ENCODE measurements at regions not wholly inside any gene's neighbourhood (a gene's known extent, or its start where the extent isn't known, plus 50 kb on each side); places are given as distances from the start of the nearest gene placed in this dataset.

DNA sequence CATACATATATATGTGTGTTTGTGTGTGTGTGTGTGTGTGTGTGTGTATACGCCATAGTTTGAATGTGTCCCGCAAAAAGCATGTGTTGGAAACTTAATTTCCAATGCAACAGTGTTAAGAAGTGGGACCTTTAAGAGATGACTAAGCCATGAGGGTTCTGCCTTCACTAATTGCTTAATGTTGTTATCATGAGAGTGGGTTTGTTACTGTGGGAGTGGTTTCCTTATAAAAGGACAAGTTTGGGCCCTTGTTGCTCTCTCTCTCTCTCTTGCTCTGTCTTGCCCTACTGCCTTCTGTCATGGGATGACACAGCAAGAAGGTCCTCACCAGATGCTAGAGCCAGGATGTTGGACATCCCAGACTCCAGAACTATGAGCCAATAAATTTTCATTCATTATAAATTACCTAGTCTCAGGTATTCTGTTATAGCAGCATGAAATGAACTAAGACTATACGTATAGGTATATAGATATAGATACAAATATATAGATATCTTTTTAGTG, 103.8 kb upstream of the ZC3H11B start:
- TF ChIP-seq EZH2phosphoT487 (IDR thresholded peaks at IDR 0.05; ENCODE audit: borderline replicate concordance, low read length) (no peak), EZH2 (IDR thresholded peaks at IDR 0.05; ENCODE audit: low read length, unreplicated experiment) (no peak)
- TF ChIP-seq, protein P1, sequence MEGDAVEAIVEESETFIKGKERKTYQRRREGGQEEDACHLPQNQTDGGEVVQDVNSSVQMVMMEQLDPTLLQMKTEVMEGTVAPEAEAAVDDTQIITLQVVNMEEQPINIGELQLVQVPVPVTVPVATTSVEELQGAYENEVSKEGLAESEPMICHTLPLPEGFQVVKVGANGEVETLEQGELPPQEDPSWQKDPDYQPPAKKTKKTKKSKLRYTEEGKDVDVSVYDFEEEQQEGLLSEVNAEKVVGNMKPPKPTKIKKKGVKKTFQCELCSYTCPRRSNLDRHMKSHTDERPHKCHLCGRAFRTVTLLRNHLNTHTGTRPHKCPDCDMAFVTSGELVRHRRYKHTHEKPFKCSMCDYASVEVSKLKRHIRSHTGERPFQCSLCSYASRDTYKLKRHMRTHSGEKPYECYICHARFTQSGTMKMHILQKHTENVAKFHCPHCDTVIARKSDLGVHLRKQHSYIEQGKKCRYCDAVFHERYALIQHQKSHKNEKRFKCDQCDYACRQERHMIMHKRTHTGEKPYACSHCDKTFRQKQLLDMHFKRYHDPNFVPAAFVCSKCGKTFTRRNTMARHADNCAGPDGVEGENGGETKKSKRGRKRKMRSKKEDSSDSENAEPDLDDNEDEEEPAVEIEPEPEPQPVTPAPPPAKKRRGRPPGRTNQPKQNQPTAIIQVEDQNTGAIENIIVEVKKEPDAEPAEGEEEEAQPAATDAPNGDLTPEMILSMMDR (conservative IDR thresholded peaks at IDR 0.05; ENCODE audit: low read depth, low read length) = no peak

DNA sequence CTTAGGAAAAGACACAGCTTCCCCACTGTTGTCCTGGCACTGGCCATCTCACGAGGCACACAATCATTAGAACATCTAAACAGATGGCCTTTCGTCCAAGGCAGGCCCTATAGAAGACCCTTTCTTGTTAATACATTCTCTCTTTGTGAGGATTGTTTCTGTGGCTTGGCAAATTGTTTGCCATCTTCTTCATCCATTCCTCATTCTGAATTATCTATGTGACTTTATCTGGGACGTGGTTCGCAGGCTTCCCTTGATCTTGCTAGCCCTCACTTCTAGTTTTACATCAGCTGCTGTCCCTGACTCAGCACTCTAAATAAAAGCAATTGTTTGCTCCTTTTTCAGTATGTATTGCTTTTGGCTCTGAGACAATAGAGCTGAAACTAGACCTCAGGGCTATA, 101.1 kb upstream of the ZC3H11B start:
- no peak overlapping the region for H3K4me2 ChIP-seq (ENCODE audit: low read length)
- TF ChIP-seq EZH2phosphoT487 (IDR thresholded peaks at IDR 0.05; ENCODE audit: borderline replicate concordance, low read length) = no peak
- TF ChIP-seq, protein P1 (conservative IDR thresholded peaks at IDR 0.05; ENCODE audit: low read depth, low read length) = no peak
- no peak for TF ChIP-seq EZH2 (IDR thresholded peaks at IDR 0.05; ENCODE audit: low read length, unreplicated experiment)
- ATAC-seq (peak; percentile 6; the same call in 1 of the 2 replicates), DNase-seq (peak; percentile 70)
- H3K4me1 ChIP-seq (ENCODE audit: insufficient read depth, low read length) = peaks cover 32% of the 10 kb centered on the region
- H3K9ac ChIP-seq (ENCODE audit: low read length) = no peak overlapping the region
- no peaks in the 10 kb centered on the region for H3K27me3 ChIP-seq (ENCODE audit: low read length)
- no peak overlapping the region for H2AFZ ChIP-seq (ENCODE audit: low read length)
- 0 out of 2 replicates have a peak, but pooled peaks cover 6% of the 10 kb centered on the region for H3K9me2 ChIP-seq (replicated peaks; ENCODE audit: low read length)
- no peaks in the 10 kb centered on the region for H4K20me1 ChIP-seq (ENCODE audit: low read length)
- no peak overlapping the region for H3K4me3 ChIP-seq (ENCODE audit: low read length)
- intact Hi-C loops (cut with micrococcal nuclease) = no loop called here
- no peaks in the 10 kb centered on the region for H3K9me3 ChIP-seq (ENCODE audit: low read length)
- no peaks in the 10 kb centered on the region for H3K79me2 ChIP-seq (ENCODE audit: low read length)
- peak overlapping the region; percentile 8; the same call in 1 of the 2 replicates for H3K27ac ChIP-seq (ENCODE audit: low read length)
- no peaks in the 10 kb centered on the region for H3F3A ChIP-seq (ENCODE audit: low read length, unreplicated experiment)
- POLR2A ChIA-PET (ENCODE audit: unreplicated experiment) = no interaction called here
- no peaks in the 10 kb centered on the region for H3K36me3 ChIP-seq (ENCODE audit: low read depth, low read length)
- CTCF ChIA-PET = no interaction called here
- no TSS peak for BruUV-seq (replicated peaks)

More for the DNA sequence above, 103.8 kb upstream of the ZC3H11B start:
- no peak overlapping the region for H3K27ac ChIP-seq (ENCODE audit: low read length)
- DNase-seq (no peak), ATAC-seq (no peak)
- H3K4me3 ChIP-seq (ENCODE audit: low read length) = no peak overlapping the region
- H3K9ac ChIP-seq (ENCODE audit: low read length) = no peak overlapping the region
- POLR2A ChIA-PET (ENCODE audit: unreplicated experiment) = no interaction called here
- H3K4me1 ChIP-seq (ENCODE audit: insufficient read depth, low read length) = peaks cover 16% of the 10 kb centered on the region
- CTCF ChIA-PET = no interaction called here
- H3K9me2 ChIP-seq (replicated peaks; ENCODE audit: low read length) = peaks cover 6% of the 10 kb centered on the region; the same call in 1 of the 2 replicates
- no TSS peak for BruUV-seq (replicated peaks)
- no peaks in the 10 kb centered on the region for H3K79me2 ChIP-seq (ENCODE audit: low read length)
- H3F3A ChIP-seq (ENCODE audit: low read length, unreplicated experiment) = no peaks in the 10 kb centered on the region
- H3K27me3 ChIP-seq (ENCODE audit: low read length) = no peaks in the 10 kb centered on the region
- H3K36me3 ChIP-seq (ENCODE audit: low read depth, low read length) = no peaks in the 10 kb centered on the region
- intact Hi-C loops (cut with micrococcal nuclease) = no loop called here
- no peaks in the 10 kb centered on the region for H3K9me3 ChIP-seq (ENCODE audit: low read length)
- no peaks in the 10 kb centered on the region for H4K20me1 ChIP-seq (ENCODE audit: low read length)
- no peak overlapping the region for H3K4me2 ChIP-seq (ENCODE audit: low read length)
- H2AFZ ChIP-seq (ENCODE audit: low read length) = no peak overlapping the region

DNA sequence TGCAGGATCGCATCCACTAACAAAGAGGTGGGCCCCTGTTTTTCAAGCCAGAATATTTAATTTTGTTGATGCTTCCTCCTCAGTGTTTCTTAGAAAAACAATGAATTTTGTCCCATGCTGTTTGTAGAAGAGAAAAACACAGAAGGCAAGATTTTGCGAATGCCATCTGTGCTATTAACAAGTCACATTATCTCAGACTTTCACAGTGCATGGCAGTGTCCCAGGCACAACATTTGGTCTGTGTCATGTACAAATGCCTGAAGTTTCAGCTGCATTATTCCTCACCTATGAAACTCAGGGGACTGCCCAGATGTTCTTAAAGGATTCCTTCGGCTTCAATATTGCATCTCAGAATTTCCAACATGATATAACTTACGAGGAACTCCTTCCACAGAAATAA, 99.6 kb upstream of the ZC3H11B start:
- BruUV-seq (replicated peaks) = no TSS peak
- peaks cover 32% of the 10 kb centered on the region for H3K4me1 ChIP-seq (ENCODE audit: insufficient read depth, low read length)
- CTCF ChIA-PET = no interaction called here
- intact Hi-C loops (cut with micrococcal nuclease) = no loop called here
- H3K4me2 ChIP-seq (ENCODE audit: low read length) = no peak overlapping the region
- no peak overlapping the region for H3K27ac ChIP-seq (ENCODE audit: low read length)
- no peaks in the 10 kb centered on the region for H3F3A ChIP-seq (ENCODE audit: low read length, unreplicated experiment)
- DNase-seq = no peak
- no peaks in the 10 kb centered on the region for H3K79me2 ChIP-seq (ENCODE audit: low read length)
- H3K9ac ChIP-seq (ENCODE audit: low read length) = no peak overlapping the region
- ATAC-seq = no peak
- H3K9me3 ChIP-seq (ENCODE audit: low read length) = no peaks in the 10 kb centered on the region
- H3K9me2 ChIP-seq (replicated peaks; ENCODE audit: low read length) = no peaks in the 10 kb centered on the region
- H3K36me3 ChIP-seq (ENCODE audit: low read depth, low read length) = no peaks in the 10 kb centered on the region
- TF ChIP-seq, protein P1 (conservative IDR thresholded peaks at IDR 0.05; ENCODE audit: low read depth, low read length) = no peak
- no peak overlapping the region for H3K4me3 ChIP-seq (ENCODE audit: low read length)
- POLR2A ChIA-PET (ENCODE audit: unreplicated experiment) = no interaction called here
- no peak overlapping the region for H2AFZ ChIP-seq (ENCODE audit: low read length)
- no peaks in the 10 kb centered on the region for H4K20me1 ChIP-seq (ENCODE audit: low read length)
- H3K27me3 ChIP-seq (ENCODE audit: low read length) = no peaks in the 10 kb centered on the region

All from PC-3 (cell line).